OCI-LY7 (cell line): ENCODE measurements at regions not wholly inside any gene's neighbourhood (a gene's known extent, or its start where the extent isn't known, plus 50 kb on each side); places are given as distances from the start of the nearest gene placed in this dataset.

ENCODE experiments used
- BruUV-seq: library from RNA; stranded (reverse); fragments of 400-500 nt; replicated peaks from 2 replicates; lab custom pipeline; 2021; lab: Mats Ljungman, UMichigan
- CTCF ChIA-PET: fragments of 300-600 bp; sonication (Branson Sonifier 250); formaldehyde crosslinking; loops from one replicate; lab custom pipeline; 2022; ENCODE audit warnings: antibody characterized with exemption; ENCODE audit not compliant: unreplicated experiment; lab: Charles Lee
- POLR2A ChIA-PET: fragments of 300-600 bp; sonication (Branson Sonifier 250); formaldehyde crosslinking; loops from one replicate; lab custom pipeline; 2022; ENCODE audit warnings: antibody characterized with exemption; lab: Charles Lee
- DNase-seq: peaks from one replicate; pipeline ENCODE4 v3.0.0-alpha.2; 2015; ENCODE audit warnings: low spot score
- H2AFZ ChIP-seq: fragments of 200-600 bp; sonication (generic), shearing (Covaris generic); 2 replicates; pipeline ENCODE4 v1.6.1; 2014; ENCODE audit warnings: mild to moderate bottlenecking, antibody characterized with exemption, low read length, moderate library complexity
- H3K27ac ChIP-seq: fragments of 200-600 bp; sonication (generic); 2 replicates; pipeline ENCODE4 v1.5.1; 2014; ENCODE audit warnings: mixed run types, low read depth, mild to moderate bottlenecking, moderate library complexity, low read length, inconsistent platforms; ENCODE audit not compliant: poor library complexity, severe bottlenecking
- H3K36me3 ChIP-seq: fragments of 200-600 bp; sonication (generic); 2 replicates; pipeline ENCODE4 v1.6.1; 2014; ENCODE audit warnings: mild to moderate bottlenecking, antibody characterized with exemption, low read length, moderate library complexity, mixed read lengths; ENCODE audit not compliant: insufficient read depth
- H3K4me1 ChIP-seq: fragments of 200-600 bp; sonication (generic); 2 replicates; pipeline ENCODE4 v1.5.1; 2014; ENCODE audit warnings: mild to moderate bottlenecking, low read length; ENCODE audit not compliant: insufficient read depth, poor library complexity, severe bottlenecking
- H3K4me2 ChIP-seq: fragments of 200-600 bp; sonication (generic); 2 replicates; pipeline ENCODE4 v1.6.1; 2014; ENCODE audit warnings: mild to moderate bottlenecking, low read length
- H3K4me3 ChIP-seq: fragments of 200-600 bp; sonication (generic); 2 replicates; pipeline ENCODE4 v1.5.1; 2014; ENCODE audit warnings: mild to moderate bottlenecking, low read depth, low read length; ENCODE audit not compliant: poor library complexity, severe bottlenecking
- H3K79me2 ChIP-seq: fragments of 200-600 bp; sonication (generic); 2 replicates; pipeline ENCODE4 v1.6.1; 2016; ENCODE audit warnings: low read depth, mild to moderate bottlenecking, low read length, moderate library complexity, mixed read lengths; ENCODE audit not compliant: insufficient read depth
- H3K9me2 ChIP-seq: fragments of 200-600 bp; sonication (generic); 2 replicates; pipeline ENCODE4 v1.6.1; 2016; ENCODE audit warnings: mild to moderate bottlenecking, low read length, mixed read lengths; ENCODE audit not compliant: insufficient read depth
- H3K9me3 ChIP-seq: fragments of 200-600 bp; sonication (generic); 2 replicates; pipeline ENCODE4 v1.6.1; 2014; ENCODE audit warnings: mild to moderate bottlenecking, mixed run types, low read length, mixed read lengths
- H4K20me1 ChIP-seq: fragments of 200-600 bp; sonication (generic); 2 replicates; pipeline ENCODE4 v1.6.1; 2014; ENCODE audit warnings: mild to moderate bottlenecking, antibody characterized with exemption, low read length, moderate library complexity, mixed read lengths; ENCODE audit not compliant: insufficient read depth
- EZH2phosphoT487 ChIP-seq: fragments of 200-600 bp; sonication (generic); IDR thresholded peaks from 2 replicates; pipeline ENCODE4 v1.6.1; 2018; ENCODE audit warnings: low read depth, borderline replicate concordance, mild to moderate bottlenecking, mixed run types, antibody characterized with exemption, low read length, moderate library complexity, mixed read lengths
- intact Hi-C: fragments of 100-400 bp; cut with micrococcal nuclease; formaldehyde crosslinking; loops from one replicate; pipeline ENCODE4 v1.10.0; 2022; ENCODE audit not compliant: unreplicated experiment
- TF ChIP-seq, protein P1 (sequence below): fragments of 200-600 bp; sonication (generic); conservative IDR thresholded peaks from 2 replicates; pipeline ENCODE4 v1.5.1; 2014; ENCODE audit warnings: mild to moderate bottlenecking, antibody characterized with exemption, low read length, moderate library complexity, mixed read lengths

DNA sequence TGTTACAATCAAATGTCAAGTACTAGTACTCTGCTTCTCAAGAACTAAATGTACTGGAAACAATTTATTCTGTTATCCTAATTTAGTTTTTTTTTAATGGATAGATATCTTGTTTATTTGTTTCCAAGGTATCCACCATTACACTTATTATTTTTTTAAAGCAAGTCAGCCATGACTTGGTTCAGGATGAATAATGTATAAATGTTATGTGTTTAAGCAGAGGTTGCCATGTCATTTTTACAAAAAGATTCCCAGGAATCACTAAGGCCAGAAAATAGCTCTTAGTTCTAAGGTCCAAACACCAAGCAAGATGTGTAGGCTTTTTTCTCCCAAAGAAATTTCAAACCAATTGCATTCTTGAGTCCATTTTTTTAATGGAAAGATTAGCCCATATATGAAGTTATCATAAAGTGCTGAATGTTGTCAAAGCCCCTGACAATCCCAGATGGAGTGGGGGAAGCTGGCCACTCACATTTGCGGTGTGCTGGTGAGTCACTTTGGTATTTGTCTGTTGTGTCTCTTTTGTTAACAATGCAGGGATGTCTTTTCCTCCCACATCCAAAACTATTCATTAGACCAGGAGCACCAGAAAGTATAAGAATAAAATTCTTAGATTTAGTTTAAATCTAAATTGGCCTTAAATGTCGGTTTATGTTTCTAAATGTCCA is 158.9 kb downstream of the COL6A3 start:
- Histone ChIP-seq H3K4me2 (no peak overlapping the region), H3K9me2 (no peaks in the 10 kb centered on the region), H3K4me1 (no peaks in the 10 kb centered on the region), H3K9me3 (no peaks in the 10 kb centered on the region), H3K27ac (no peak overlapping the region), H3K36me3 (no peaks in the 10 kb centered on the region), H3K79me2 (no peaks in the 10 kb centered on the region), H4K20me1 (no peaks in the 10 kb centered on the region), H2AFZ (no peak overlapping the region), H3K4me3 (no peak overlapping the region)
- ChIA-PET POLR2A (interaction anchor here (0.6 to 1.1 kb wide), 2 partner anchors 49 to 403 kb away, joined by 3 read pairs; no protein-coding TSS in a partner anchor), CTCF (no interaction called here)
- no TSS peak for BruUV-seq
- no peak for DNase-seq
- TF ChIP-seq, protein P1, sequence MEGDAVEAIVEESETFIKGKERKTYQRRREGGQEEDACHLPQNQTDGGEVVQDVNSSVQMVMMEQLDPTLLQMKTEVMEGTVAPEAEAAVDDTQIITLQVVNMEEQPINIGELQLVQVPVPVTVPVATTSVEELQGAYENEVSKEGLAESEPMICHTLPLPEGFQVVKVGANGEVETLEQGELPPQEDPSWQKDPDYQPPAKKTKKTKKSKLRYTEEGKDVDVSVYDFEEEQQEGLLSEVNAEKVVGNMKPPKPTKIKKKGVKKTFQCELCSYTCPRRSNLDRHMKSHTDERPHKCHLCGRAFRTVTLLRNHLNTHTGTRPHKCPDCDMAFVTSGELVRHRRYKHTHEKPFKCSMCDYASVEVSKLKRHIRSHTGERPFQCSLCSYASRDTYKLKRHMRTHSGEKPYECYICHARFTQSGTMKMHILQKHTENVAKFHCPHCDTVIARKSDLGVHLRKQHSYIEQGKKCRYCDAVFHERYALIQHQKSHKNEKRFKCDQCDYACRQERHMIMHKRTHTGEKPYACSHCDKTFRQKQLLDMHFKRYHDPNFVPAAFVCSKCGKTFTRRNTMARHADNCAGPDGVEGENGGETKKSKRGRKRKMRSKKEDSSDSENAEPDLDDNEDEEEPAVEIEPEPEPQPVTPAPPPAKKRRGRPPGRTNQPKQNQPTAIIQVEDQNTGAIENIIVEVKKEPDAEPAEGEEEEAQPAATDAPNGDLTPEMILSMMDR: no peak
- no peak for TF ChIP-seq EZH2phosphoT487
- intact Hi-C loops: no loop called here

DNA sequence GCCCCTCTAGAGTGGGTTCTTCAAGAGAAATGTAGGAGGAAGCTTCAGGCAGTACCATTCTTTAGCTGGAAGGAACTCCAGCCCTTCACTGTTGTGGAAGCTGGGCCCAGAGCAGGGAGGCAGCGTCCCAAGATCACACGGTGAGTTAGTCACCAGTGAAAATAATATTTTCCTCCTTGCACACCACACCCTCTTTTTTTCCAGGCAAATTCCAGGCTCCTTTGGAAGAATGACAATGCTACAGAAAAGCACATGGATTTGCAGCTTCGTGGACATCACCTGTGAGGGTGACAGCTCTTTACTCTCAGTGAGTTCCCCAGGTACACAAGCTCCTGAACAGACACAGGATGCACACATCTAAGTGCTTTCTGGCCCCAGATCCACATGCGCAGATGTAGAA is 157.1 kb downstream of the COL6A3 start:
- TF ChIP-seq EZH2phosphoT487: no peak
- TF ChIP-seq, protein P1: no peak
- no TSS peak for BruUV-seq
- ChIA-PET CTCF (interaction anchor here (0.5 kb wide), 1 partner anchor 57 kb away, joined by 3 read pairs; no protein-coding TSS in a partner anchor), POLR2A (no interaction called here)
- intact Hi-C loops: no loop called here
- Histone ChIP-seq H3K9me3 (no peaks in the 10 kb centered on the region), H2AFZ (no peak overlapping the region), H3K4me3 (no peak overlapping the region), H4K20me1 (no peaks in the 10 kb centered on the region), H3K4me2 (no peak overlapping the region), H3K4me1 (no peaks in the 10 kb centered on the region), H3K9me2 (no peaks in the 10 kb centered on the region), H3K36me3 (no peaks in the 10 kb centered on the region), H3K27ac (no peak overlapping the region), H3K79me2 (no peaks in the 10 kb centered on the region)
- DNase-seq: no peak

DNA sequence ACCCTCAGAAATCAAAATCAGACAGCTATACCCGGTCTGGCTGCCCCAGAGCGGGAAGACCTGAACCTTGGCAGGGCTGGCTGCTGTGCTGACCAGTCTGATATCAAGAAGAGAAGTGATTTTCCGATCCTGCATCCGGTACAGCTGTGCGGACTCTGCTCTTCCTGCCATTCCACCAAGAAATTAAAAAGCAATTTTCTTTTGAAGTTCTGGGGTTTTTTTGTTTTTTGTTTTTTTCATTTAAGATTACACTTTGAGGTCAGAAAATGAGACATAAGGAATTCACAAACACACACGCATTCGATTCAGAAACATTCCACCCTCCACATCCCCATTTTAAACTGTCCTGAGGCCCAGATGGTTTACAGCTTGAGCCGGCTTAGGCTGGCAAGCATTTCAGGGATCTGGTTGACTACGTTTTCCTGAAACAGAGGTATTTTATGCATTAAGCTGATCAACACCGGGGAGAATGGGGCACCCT is 156.5 kb downstream of the COL6A3 start:
- TF ChIP-seq, protein P1: no peak
- TF ChIP-seq EZH2phosphoT487: no peak
- Histone ChIP-seq H3K4me2 (no peak overlapping the region), H3K27ac (no peak overlapping the region), H3K9me2 (no peaks in the 10 kb centered on the region), H3K4me1 (no peaks in the 10 kb centered on the region), H3K9me3 (no peaks in the 10 kb centered on the region), H3K4me3 (no peak overlapping the region), H2AFZ (no peak overlapping the region), H3K79me2 (no peaks in the 10 kb centered on the region), H4K20me1 (no peaks in the 10 kb centered on the region), H3K36me3 (no peaks in the 10 kb centered on the region)
- ChIA-PET POLR2A (interaction anchor here (0.7 kb wide), 1 partner anchor 1439 kb away, joined by 3 read pairs; no protein-coding TSS in a partner anchor), CTCF (no interaction called here)
- no TSS peak for BruUV-seq
- intact Hi-C loops: no loop called here
- DNase-seq: no peak
